VCaP (cell line): ENCODE measurements at regions not wholly inside any gene's neighbourhood (a gene's known extent, or its start where the extent isn't known, plus 50 kb on each side); places are given as distances from the start of the nearest gene placed in this dataset.

ENCODE experiments used
- H3K27ac ChIP-seq: fragments of 450-650 bp; 2 replicates; pipeline ENCODE4 v1.5.1; 2017
- TF ChIP-seq, protein P1 (sequence below): fragments of 450-650 bp; conservative IDR thresholded peaks from 2 replicates; pipeline ENCODE4 v1.5.1; 2017; ENCODE audit warnings: mild to moderate bottlenecking, moderate library complexity

DNA sequence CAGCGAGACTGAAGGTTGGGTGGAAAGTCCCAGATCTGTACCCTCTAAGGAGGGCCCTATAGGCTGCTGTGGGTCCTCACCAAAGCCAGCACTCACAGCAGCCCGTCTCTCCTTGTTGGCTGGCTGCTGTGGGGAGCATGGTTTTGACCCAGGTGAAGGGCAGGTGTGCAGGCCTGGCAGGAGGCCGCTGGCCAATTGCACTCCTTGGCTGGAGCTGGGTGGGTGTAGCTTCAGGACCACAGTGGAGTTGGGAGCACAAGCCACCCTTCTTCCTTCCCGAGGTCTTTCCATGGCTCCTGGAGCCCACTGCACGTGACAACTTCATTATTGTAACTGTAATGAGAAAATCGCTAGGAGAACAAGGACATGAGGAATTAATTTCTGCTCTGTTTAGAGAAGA lies 287.7 kb upstream of the FOXQ1 start:
- TF ChIP-seq, protein P1, sequence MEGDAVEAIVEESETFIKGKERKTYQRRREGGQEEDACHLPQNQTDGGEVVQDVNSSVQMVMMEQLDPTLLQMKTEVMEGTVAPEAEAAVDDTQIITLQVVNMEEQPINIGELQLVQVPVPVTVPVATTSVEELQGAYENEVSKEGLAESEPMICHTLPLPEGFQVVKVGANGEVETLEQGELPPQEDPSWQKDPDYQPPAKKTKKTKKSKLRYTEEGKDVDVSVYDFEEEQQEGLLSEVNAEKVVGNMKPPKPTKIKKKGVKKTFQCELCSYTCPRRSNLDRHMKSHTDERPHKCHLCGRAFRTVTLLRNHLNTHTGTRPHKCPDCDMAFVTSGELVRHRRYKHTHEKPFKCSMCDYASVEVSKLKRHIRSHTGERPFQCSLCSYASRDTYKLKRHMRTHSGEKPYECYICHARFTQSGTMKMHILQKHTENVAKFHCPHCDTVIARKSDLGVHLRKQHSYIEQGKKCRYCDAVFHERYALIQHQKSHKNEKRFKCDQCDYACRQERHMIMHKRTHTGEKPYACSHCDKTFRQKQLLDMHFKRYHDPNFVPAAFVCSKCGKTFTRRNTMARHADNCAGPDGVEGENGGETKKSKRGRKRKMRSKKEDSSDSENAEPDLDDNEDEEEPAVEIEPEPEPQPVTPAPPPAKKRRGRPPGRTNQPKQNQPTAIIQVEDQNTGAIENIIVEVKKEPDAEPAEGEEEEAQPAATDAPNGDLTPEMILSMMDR = no peak
- H3K27ac ChIP-seq = 0 out of 2 replicates have a peak overlapping the region, but pooled peaks have one; percentile 5

- TF ChIP-seq, protein P1 = no peak
- H3K27ac ChIP-seq = no peak overlapping the region
These were observed 288.7 kb upstream of the FOXQ1 start for GRCh38 chr6:1023229-1023628.

DNA sequence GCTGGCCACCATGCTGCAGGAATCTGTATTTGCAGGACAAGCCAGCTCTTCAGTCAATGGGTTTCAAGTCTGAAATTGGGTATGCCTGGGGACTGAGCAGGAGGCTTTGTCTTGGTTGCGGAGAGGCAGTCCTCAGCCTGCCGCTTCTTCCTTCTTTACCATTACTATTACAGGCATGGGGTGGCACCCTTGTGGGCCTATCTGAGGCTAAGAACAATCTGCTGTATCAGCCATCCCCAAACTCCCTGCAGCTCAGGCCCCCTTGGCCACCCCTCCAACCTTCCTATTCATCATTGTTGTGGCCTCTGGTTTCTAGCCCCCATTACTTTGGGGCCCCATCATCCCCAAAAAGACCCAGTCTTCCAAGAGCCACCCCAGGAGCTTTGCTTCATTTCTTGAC lies 289.2 kb upstream of the FOXQ1 start:
- TF ChIP-seq, protein P1 = no peak
- H3K27ac ChIP-seq = no peak overlapping the region

- H3K27ac ChIP-seq = no peak overlapping the region
- TF ChIP-seq, protein P1 = no peak
These were observed 291.1 kb upstream of the FOXQ1 start for GRCh38 chr6:1020837-1021236.

DNA sequence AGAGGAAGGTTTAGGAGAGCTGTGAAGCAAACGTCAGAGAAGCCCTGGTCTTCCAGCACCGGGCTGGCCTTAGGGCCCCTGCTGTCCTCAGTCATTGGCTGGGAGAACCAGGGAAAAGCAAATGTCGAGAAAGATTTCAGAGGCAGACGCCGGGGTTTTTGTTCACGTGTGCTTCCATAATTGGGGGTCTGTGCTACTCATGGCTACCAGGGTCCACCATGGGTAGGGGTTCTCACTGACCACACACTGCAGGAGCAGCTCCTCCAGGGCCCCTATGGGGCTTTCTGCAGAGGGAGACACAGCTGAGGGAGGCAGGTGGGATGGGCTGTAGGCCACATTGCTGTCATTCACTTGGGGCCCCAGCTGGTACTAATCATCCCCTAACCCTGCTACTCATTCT lies 291.8 kb upstream of the FOXQ1 start:
- H3K27ac ChIP-seq = no peak overlapping the region
- TF ChIP-seq, protein P1 = no peak

- H3K27ac ChIP-seq = no peak overlapping the region
- TF ChIP-seq, protein P1 = no peak
These were observed 293.9 kb upstream of the FOXQ1 start for GRCh38 chr6:1018041-1018440.

DNA sequence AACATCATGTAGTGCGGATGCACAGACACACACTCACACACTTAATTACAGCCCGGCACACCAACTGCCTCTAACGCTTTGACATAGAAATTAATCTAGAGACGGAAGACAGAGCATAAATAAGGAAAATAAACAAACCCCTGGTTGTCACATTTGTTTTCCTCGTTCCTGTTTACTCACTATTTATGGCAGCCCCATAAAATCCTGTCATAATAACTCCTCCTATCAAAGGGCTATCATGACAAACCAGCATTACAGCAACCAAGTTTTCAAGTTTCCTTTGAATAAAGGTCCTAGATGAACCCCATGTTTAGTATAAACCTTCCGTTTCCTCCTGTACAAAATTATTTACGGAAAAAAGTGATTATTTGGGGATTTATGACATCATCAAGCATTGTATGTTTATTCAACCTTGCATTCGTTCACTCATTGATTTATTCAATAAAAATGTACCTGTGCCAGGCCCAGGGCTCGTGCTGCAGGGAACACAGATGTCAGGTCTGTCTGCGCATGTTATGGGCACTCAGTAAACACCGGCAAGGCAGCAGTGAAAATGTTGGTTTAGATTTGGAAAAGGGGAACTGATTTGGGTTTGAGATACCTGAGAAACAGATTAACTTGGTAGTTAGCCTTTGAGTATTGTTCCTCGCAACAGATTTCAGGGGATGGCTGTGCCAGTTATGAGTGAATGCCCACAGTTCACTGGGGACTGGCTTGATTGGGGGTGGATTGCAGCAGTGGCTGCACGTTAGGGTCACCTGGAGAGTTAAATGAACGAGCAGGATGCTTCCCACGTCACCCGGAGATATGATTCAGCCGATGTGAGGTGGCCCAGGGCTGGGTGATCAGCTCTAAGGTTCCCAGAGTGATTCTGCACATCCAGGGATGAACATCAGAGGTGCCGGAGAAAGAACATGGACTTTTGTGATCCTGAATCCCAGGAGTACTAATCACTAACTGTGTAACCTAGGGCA lies 295.3 kb upstream of the FOXQ1 start:
- TF ChIP-seq, protein P1 = no peak
- H3K27ac ChIP-seq = peak overlapping the region; percentile 46
